Tibial nerve (tissue), 4 donors: ENCODE measurements at regions not wholly inside any gene's neighbourhood (a gene's known extent, or its start where the extent isn't known, plus 50 kb on each side); places are given as distances from the start of the nearest gene placed in this dataset.

Source experiments
- CTCF ChIP-seq, 5 experiments: fragments of 200-600 bp in 3 of 5; fragments of 450-650 bp in 2 of 5; sonication (generic) in 3 of 5; IDR thresholded peaks; one replicate each; pipeline ENCODE4 v1.5.1; 2016 to 2019; ENCODE audit warnings: antibody characterized with exemption in 5 of 5, mild to moderate bottlenecking in 3 of 5, moderate library complexity in 2 of 5
- EP300 ChIP-seq, 2 donors: sonication (generic); formaldehyde crosslinking; IDR thresholded peaks; one replicate each; pipeline ENCODE4 v1.6.1; 2017; ENCODE audit warnings: antibody characterized with exemption in 2 of 2, mild to moderate bottlenecking in 1 of 2

- TF ChIP-seq CTCF (IDR thresholded peaks at IDR 0.05) (no peak), EP300 (IDR thresholded peaks at IDR 0.05) (no peak)
Observed at GRCh38 chr1:217076902-217077301, 353.7 kb upstream of the ESRRG start.
